H54 (cell line): ENCODE measurements at regions not wholly inside any gene's neighbourhood (a gene's known extent, or its start where the extent isn't known, plus 50 kb on each side); places are given as distances from the start of the nearest gene placed in this dataset.

ENCODE experiments used
- DNase-seq: peaks from one replicate; pipeline ENCODE4 v3.0.0; 2011; ENCODE audit warnings: low spot score, mixed read lengths; ENCODE audit not compliant: insufficient read length
- FAIRE-seq: peaks from 3 replicates; lab custom pipeline; 2011; peaks lifted over from hg19 to GRCh38; lab: Jason Lieb, UNC
- POLR2A ChIP-seq: IDR thresholded peaks from 2 replicates; pipeline ENCODE4 v1.6.1; 2011; ENCODE audit warnings: low read depth, mild to moderate bottlenecking, low read length

GRCh38 chr10:20633714-20634113 is 263.4 kb downstream of the NEBL start:
- no peak for TF ChIP-seq POLR2A
- no peak for DNase-seq
- FAIRE-seq = no peak

GRCh38 chr10:20632696-20633095 is 264.4 kb downstream of the NEBL start:
- DNase-seq (no peak), FAIRE-seq (no peak)
- no peak for TF ChIP-seq POLR2A

GRCh38 chr10:20631229-20631628 is 265.9 kb downstream of the NEBL start:
- TF ChIP-seq POLR2A = no peak
- FAIRE-seq (no peak), DNase-seq (no peak)

- TF ChIP-seq POLR2A = no peak
- DNase-seq (no peak), FAIRE-seq (no peak)
Measured at GRCh38 chr10:20630092-20630643, 266.9 kb downstream of the NEBL start.

- no peak for TF ChIP-seq POLR2A
- FAIRE-seq (no peak), DNase-seq (no peak)
Measured at GRCh38 chr10:20627946-20628507, 269.1 kb downstream of the NEBL start.

- no peak for TF ChIP-seq POLR2A
- FAIRE-seq = no peak
Measured at GRCh38 chr10:20627087-20627486, 270.0 kb downstream of the NEBL start.

GRCh38 chr10:20625868-20626267 is 271.2 kb downstream of the NEBL start:
- no peak for TF ChIP-seq POLR2A
- no peak for FAIRE-seq
- no peak for DNase-seq

More at GRCh38 chr10:20627087-20627486, 270.0 kb downstream of the NEBL start:
- DNase-seq = no peak

- FAIRE-seq = no peak
- no peak for TF ChIP-seq POLR2A
Measured at GRCh38 chr10:20624642-20625041, 272.5 kb downstream of the NEBL start.

GRCh38 chr10:20623546-20623945 is 273.6 kb downstream of the NEBL start:
- TF ChIP-seq POLR2A = no peak
- no peak for FAIRE-seq
- DNase-seq = no peak

More at GRCh38 chr10:20624642-20625041, 272.5 kb downstream of the NEBL start:
- DNase-seq = no peak

GRCh38 chr10:20622531-20623211 is 274.4 kb downstream of the NEBL start:
- no peak for TF ChIP-seq POLR2A
- no peak for DNase-seq
- no peak for FAIRE-seq

GRCh38 chr10:20620981-20621380 is 276.1 kb downstream of the NEBL start:
- DNase-seq (no peak), FAIRE-seq (no peak)
- TF ChIP-seq POLR2A = no peak

- FAIRE-seq (no peak), DNase-seq (no peak)
- TF ChIP-seq POLR2A = no peak
Measured at GRCh38 chr10:20618011-20618547, 279.0 kb downstream of the NEBL start.

- no peak for TF ChIP-seq POLR2A
- FAIRE-seq (no peak), DNase-seq (no peak)
Measured at GRCh38 chr10:20616918-20617810, 279.9 kb downstream of the NEBL start.
